Cardiac muscle cell (in vitro differentiated cells and primary cell): ENCODE measurements at regions not wholly inside any gene's neighbourhood (a gene's known extent, or its start where the extent isn't known, plus 50 kb on each side); places are given as distances from the start of the nearest gene placed in this dataset.
"Not testable (repeated sequence)": the region's sequence is repeated elsewhere in the genome, so short reads cannot be mapped to it uniquely, and the experiment has no call there.

ENCODE experiments used
- DNase-seq, 2 donors: peaks; one replicate each; pipeline versions ENCODE4 v3.0.0 to v3.0.0-alpha.2; 2010 to 2017; ENCODE audit warnings: low read depth in 1 of 2, low spot score in 1 of 2
- H3K27ac ChIP-seq: fragments of 200-600 bp; sonication (generic); 2 replicates; pipeline ENCODE4 v1.5.1; 2016
- H3K27me3 ChIP-seq: fragments of 200-600 bp; sonication (generic); 2 replicates; pipeline ENCODE4 v1.6.0; 2016; ENCODE audit warnings: control low read depth
- H3K36me3 ChIP-seq: fragments of 200-600 bp; sonication (generic); 2 replicates; pipeline ENCODE4 v1.5.1; 2016; ENCODE audit warnings: control low read depth
- H3K4me1 ChIP-seq: fragments of 200-600 bp; sonication (generic); 2 replicates; pipeline ENCODE4 v1.8.1; 2017; ENCODE audit warnings: low read depth, mild to moderate bottlenecking, mixed run types
- H3K4me3 ChIP-seq: fragments of 200-600 bp; sonication (generic); 2 replicates; pipeline ENCODE4 v1.5.1; 2016; ENCODE audit warnings: mild to moderate bottlenecking
- H3K9me3 ChIP-seq: fragments of 200-600 bp; sonication (generic); 2 replicates; pipeline ENCODE4 v1.5.1; 2017; ENCODE audit warnings: low read depth, mild to moderate bottlenecking, control low read depth
- CTCF ChIP-seq: IDR thresholded peaks from 2 replicates; pipeline ENCODE4 v1.5.1; 2012; ENCODE audit warnings: low read depth, mild to moderate bottlenecking, low read length

GRCh38 chr2:15756011-15756550 lies 164.4 kb downstream of the DDX1 start:
- H3K4me1 ChIP-seq: no peaks in the 10 kb centered on the region
- no peaks in the 10 kb centered on the region for H3K27me3 ChIP-seq
- DNase-seq: no peak
- H3K9me3 ChIP-seq: no peaks in the 10 kb centered on the region
- no peak overlapping the region for H3K4me3 ChIP-seq
- H3K36me3 ChIP-seq: no peaks in the 10 kb centered on the region
- TF ChIP-seq CTCF: no peak
- H3K27ac ChIP-seq: no peak overlapping the region

GRCh38 chr2:15756882-15757819 lies 165.5 kb downstream of the DDX1 start:
- no peak for TF ChIP-seq CTCF
- Histone ChIP-seq H3K4me3 (no peak overlapping the region), H3K27me3 (no peaks in the 10 kb centered on the region), H3K27ac (no peak overlapping the region), H3K36me3 (no peaks in the 10 kb centered on the region), H3K9me3 (no peaks in the 10 kb centered on the region), H3K4me1 (no peaks in the 10 kb centered on the region)
- no peak for DNase-seq

DNA sequence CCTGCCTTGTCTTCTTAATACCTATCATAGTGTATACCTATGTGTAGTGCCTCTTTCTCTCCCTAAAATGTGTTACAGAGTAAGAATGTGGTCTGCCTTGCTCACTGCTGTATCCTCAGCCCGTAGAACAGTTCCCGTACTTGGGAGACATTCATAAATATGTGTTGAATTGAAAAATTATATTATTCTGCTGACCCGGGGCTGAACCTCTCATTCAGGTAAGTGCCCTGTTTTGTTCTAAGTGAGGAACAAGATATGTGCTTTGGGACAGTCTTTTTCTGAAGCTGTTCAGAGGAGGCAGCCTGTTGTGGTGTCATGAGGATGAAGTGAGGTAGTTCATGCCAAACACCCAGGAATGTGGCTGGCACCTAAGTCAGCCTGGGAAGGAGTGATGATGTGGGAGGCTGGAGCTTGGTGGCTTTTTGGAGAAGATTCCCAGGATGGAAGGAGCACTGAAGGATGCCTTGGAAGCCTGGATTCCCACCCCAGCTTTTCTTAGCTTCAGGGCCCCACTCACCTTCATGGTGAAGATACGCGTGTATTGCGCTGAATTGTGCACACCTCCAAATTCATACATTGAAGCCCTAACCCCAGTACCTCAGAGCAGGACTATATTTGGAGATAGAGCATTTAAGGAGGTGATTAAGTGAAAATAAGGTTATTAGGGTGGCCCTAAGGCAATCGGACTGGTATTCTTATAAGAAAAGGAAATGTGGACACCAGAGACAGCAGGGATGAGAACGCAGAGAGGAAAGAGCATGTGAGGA lies 166.3 kb downstream of the DDX1 start:
- H3K36me3 ChIP-seq: no peaks in the 10 kb centered on the region
- no peak overlapping the region for H3K27ac ChIP-seq
- no peaks in the 10 kb centered on the region for H3K27me3 ChIP-seq
- no peak for DNase-seq
- no peaks in the 10 kb centered on the region for H3K9me3 ChIP-seq
- TF ChIP-seq CTCF: no peak
- no peak overlapping the region for H3K4me3 ChIP-seq
- no peaks in the 10 kb centered on the region for H3K4me1 ChIP-seq

- Histone ChIP-seq H3K4me1 (no peaks in the 10 kb centered on the region), H3K4me3 (no peak overlapping the region), H3K36me3 (no peaks in the 10 kb centered on the region), H3K27me3 (no peaks in the 10 kb centered on the region), H3K27ac (no peak overlapping the region), H3K9me3 (no peaks in the 10 kb centered on the region)
- no peak for TF ChIP-seq CTCF
- no peak for DNase-seq
Measured at GRCh38 chr2:15758848-15759247, 167.2 kb downstream of the DDX1 start.

- TF ChIP-seq CTCF: no peak
- Histone ChIP-seq H3K9me3 (no peaks in the 10 kb centered on the region), H3K27ac (no peak overlapping the region), H3K27me3 (no peaks in the 10 kb centered on the region), H3K36me3 (no peaks in the 10 kb centered on the region), H3K4me1 (no peaks in the 10 kb centered on the region), H3K4me3 (no peak overlapping the region)
- DNase-seq: no peak
Measured at GRCh38 chr2:15759385-15759784, 167.7 kb downstream of the DDX1 start.

DNA sequence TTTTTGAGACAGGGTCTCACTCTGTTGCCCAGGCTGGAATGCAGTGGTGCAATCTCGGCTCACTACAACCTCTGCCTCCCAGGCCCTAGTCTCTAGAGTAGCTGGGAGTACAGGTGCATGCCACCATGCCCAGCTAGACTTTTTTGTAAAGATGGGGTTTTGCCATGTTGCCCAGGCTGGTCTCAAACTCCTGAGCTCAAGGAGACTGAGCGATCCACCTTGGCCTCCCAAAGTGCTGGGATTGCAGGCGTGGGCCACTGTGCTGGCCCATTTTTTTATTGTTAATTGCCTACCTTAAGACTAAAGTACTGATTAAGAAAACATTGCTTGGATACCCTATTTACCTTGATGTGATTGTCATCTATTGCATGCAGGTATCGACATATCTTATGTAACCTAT lies 168.1 kb downstream of the DDX1 start:
- H3K4me1 ChIP-seq, H3K27me3 ChIP-seq, H3K27ac ChIP-seq, H3K36me3 ChIP-seq, H3K9me3 ChIP-seq, DNase-seq, H3K4me3 ChIP-seq: not testable (repeated sequence)
